SW 1271 (cell line): ENCODE measurements at regions not wholly inside any gene's neighbourhood (a gene's known extent, or its start where the extent isn't known, plus 50 kb on each side); places are given as distances from the start of the nearest gene placed in this dataset.
"Not testable (repeated sequence)": the region's sequence is repeated elsewhere in the genome, so short reads cannot be mapped to it uniquely, and the experiment has no call there.

Experiments used
- DNase-seq, 2 experiments: peaks; one replicate each; lab custom pipeline; 2025; lab: John Stamatoyannopoulos, UW

DNA sequence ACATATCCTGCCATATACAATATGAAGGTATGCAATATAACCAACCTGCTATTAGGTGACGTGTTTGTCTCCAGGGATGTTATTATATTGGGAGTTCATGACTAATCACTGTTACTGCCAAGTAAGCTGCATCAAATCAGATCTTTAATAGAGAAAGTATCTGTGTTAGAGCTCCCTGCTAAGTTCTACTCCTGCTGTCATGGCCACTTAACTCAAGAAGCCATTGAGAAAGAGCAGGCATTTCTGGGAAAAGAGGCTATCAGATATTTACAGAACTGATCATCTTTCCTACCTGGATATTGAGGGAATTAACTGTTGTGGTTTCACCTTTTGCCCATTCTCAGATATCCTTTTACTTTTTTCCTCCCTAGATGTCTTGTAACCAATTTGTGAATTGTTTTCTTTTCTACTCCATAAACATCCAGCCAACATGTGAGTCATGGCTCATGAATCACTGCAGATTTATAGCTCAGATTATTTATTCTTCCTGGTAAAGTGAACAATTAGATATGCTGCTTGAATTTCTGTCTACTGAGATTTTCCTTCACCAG is 634.8 kb upstream of the FAM174A start:
- peak; percentile 10 to 76 for DNase-seq

DNA sequence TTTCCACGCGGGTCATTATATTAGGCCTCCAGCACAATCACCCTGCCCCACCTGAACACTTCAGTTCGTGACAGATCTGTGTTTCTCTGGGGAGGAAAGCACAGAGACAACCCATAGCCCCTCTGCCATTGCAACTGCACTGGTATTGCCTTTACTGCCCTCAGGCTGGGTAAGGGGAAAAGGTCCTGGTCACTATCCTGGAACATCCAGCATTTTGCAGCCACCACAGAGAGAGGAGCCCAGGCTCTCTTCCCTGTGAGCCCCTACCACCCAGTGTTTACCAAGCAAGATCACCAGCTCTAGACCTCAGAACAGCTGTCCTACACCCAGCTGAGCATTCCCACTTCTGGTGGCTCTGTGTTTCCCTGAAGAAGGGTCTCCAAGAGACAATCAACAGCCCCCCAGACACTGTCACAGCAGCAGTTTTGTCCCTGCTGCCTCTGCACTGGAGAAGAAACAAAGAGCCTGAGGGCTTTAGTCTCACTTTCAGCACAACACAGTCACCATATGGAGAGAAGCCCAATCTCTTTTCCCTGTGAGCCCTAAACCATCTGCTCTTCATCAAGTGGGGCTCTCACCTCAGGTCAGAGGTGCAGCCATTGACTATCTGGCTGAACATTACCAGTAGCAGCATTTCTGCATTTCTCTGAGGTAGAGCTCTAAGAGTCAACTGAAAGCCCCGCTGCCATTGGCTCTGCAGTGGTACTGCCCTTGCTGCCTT is 655.2 kb upstream of the FAM174A start:
- DNase-seq: no peak

DNA sequence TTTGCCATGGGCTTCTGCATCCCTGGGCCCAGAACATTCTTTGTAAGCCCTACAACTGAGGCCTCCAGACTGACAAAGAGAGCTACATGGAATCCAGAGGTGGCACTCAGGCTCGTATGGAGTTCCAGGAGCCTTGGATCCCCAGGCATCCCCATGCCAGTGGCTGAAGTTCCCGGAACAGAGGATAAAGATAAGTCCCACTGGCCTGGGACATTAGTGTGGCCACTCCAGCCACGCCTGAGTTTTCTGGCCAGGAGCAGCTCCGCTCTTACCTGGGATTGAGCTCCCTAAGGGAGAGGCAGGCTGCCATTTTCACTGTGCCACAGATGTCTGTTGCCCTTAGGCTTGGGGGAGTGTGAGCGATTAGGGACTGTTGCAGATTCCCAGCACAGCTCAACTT is 656.3 kb upstream of the FAM174A start:
- no peak for DNase-seq

DNA sequence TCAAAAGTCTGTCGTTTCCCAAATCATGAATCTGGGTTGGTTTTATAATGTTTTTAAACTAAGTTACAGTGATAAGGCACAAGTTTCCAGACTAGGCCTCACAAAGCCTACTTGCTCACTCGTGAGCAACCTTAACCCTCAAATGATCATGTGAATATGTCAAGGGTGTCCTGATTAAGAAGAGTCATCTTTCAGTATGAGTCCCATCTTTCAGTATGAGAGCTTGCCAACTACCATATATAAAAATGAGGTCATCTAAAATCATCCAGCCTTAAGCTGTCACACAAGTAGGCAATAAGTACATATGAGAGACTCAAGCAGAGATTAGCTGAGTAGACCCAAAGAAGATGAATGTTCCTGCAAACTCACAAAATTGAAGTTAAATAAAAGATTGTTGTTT is 668.4 kb upstream of the FAM174A start:
- DNase-seq: no peak

DNA sequence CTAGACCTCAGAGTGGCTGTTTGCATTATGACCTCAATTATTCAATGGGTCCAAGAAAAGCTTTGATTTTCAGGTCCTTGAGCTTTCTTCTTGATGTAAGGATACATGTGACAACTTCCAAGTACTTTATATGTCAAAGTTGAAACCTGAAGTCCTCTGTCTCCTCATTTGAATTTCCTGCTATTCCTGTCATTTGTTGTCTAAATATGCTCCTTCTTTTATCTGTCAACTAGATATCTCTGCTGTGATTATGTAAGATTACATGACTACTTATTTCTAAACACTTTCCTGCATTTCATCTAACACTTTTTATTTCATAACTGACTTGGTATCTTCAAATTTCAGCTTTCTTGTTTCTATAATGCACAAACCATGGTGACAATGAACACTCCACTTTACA is 670.0 kb upstream of the FAM174A start:
- no peak for DNase-seq

DNA sequence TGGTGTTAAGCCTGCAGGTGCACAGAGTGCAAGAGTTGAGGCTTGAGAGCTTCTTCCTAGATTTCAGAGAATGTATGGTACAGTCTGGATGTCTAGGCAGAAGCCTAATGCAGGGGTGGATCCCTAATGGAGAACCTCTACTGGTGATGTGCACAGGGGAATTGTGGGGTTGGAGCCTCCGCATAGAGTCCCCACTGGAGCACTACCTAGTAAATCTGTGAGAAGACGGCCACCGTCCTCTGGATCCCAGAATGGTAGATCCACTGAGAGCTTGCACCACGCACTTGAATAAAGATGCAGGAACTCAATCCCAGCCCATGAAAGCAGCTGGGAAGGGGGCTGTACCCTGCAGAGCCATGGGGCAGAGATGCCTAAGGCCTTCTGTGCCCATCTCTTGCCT is 699.4 kb upstream of the FAM174A start:
- no peak for DNase-seq

DNA sequence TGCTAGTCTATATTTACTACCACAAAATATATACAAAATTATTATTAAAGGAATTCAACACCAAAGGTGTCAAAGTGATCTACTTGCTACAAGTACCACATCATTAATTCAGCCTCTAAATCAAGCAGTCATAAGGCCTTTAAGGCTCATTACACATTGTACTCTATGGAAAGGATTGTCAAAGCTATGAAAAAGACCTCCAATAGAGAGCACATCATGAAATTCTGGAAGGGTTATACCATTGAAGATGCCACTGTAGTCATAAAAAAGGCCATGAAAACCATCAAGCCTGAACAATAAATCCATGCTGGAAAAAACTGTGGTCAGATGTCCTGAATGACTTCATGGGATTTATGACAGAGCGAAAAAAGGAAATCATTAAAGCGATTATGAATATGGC is 708.0 kb upstream of the FAM174A start:
- DNase-seq: no peak

DNA sequence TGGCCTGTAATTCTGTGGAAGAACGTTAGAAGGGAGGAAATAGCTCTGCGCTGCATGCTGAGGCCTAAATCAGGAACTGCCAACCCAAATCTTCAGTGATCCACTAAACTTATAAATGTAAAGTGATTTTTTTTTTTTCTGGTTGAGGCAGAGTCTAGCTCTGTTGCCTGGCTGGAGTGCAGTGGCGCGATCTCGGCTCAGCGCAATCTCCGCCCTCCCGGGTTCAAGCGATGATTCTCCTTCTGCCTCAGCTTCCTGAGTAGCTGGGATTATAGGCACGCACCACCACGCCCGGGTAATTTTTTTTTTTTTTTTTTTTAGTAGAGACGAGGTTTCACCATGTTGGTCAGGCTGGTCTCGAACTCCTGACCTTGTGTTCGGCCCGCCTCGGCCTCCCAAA is 717.4 kb upstream of the FAM174A start:
- DNase-seq: no peak

DNA sequence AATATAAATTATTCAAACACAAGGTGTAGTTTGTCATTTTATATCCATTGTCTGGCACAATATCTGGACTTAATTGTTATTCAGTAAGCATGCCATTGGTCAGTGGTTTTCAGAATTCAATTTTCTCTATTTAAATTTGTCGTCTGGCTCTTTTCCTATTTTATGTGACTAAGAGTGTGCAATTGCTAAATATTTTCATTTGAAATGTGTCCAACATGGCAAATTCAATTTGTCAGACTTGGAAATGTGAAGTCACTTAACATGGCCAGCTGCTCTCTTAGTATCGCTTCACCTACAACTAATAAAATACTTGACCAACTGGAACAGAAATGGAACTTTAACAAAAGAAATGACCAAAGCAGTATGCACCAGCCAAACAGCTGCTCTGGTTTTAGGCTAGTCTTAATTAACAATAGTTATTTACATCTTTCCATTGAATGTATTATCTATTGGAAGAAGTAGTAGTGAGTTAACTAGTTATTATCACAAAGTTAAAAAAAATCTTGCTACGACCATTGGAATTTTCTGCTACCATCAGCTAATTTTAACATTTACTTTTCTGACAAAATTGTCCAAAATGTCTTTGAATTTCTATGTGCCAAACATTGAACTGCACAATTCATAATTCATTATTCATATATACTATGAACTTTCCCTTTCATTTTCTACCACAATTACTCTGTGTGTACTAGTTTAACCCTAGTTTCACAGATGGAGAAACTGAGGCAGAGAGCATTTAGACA is 720.7 kb upstream of the FAM174A start:
- no peak for DNase-seq

DNA sequence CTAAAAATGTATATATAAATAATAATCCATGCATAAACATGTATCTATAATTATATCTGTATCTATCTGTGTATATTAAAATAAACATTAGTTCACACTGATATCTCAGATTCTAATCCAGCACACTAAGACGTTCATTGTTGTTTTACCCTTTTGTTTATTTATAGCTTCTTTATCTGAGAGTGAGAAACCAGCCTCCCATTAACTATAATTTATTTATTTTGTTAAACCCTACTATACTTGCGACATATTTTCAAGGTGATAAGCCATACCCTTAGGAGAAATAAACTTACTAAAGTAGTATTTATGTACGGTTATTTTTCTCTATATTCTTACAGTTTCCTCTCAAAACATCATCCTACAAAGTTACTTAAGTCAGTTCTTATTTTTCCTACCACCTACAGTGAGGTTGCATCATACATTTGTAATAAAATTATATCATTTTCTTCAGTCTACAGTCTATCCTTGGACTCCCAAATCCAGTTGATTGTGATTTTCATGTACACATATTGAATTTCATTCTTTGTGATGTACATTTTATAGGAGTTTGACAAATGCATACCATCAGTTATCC is 726.4 kb upstream of the FAM174A start:
- DNase-seq: no peak

DNA sequence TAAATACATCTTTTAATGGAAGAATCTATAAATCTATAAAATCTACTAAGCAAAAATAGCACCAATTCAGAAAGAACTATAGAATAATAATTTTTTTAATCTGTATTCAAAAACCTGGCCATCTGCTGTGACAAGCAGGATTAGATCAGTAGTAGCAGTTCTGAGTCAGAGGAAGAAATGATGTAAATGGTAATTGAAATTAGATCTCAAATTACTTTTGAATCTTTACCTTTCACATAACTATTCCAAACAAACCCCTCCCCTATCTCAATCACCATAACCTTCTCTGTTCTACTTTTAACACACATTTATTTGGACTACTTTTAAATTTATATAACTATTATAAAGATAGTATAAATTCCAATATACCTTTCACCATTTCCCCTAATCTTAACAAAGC is 727.8 kb upstream of the FAM174A start:
- no peak for DNase-seq

DNA sequence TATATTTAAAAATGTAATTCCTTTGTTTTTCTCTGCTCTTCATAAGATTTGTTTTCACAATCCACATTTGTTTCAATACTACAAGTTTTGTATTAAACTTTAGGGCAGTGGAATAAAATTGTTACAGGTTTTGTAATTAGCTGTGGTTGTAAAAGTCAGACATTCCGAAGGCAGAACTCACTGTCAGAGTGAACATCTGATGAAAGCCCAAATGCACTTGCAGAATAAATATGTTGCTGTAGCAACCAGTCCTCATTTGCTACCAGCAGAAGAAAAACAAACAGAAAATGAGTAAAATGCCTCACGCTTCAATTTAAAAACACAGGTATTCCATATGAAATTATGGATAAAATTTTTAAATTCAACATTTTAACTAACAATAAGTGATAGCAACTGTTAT is 740.1 kb upstream of the FAM174A start:
- DNase-seq: no peak

DNA sequence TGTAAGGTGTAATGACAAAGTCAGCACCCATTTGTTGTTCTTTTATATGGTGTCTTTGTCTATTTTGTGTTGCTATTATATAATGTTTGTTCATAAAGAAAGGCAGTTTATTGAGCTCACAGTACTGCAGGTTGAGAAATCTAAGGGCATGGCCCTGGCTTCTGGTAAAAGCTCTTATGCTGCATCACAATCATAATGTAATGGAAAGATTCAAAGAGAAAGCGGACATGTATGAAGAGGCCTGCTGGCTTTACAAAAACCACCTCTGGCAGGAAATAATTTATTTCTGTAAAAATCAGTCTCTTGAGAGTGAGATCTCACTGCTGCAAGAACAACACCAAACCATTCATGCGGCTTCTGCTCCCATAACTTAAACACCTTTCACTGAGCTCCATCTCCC is 746.7 kb upstream of the FAM174A start:
- DNase-seq: no peak

DNA sequence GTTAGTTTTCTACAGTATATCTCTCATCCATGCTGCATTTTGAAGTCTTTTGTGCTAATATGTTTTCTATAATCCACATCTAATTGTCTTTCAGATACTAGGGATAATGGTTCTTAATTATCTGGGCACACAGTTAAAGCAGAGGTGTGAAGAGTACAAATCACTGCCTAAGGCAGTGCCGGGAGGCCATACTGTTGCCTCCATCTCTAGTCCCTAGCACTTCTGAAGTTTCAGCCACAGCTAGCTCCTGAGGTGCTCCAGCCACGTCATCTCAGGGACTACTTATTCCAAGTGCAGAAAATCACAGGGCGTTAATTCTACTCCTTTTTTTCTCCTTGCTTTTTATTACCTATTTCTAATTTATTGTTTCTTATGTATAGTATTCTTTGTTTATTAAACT is 760.0 kb upstream of the FAM174A start:
- DNase-seq: no peak

DNA sequence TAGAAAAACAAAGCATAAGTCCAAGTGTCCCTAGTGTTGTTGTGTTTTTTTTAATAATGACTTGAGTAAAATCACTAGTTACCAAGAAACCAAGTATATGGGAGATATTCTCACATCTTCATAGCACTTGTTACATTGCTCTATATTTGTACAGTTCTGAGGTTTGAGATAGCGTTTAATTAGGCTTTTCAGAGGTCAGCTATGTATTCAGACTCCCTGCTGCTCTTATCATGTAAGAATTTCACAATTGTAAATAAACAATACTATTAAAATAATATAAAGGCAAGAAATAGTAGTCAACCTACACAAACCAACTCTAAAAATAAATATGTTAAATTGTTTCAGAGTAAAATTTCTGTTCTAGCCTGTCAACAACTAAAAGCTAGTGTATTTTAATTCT is 761.9 kb upstream of the FAM174A start:
- DNase-seq: no peak

DNA sequence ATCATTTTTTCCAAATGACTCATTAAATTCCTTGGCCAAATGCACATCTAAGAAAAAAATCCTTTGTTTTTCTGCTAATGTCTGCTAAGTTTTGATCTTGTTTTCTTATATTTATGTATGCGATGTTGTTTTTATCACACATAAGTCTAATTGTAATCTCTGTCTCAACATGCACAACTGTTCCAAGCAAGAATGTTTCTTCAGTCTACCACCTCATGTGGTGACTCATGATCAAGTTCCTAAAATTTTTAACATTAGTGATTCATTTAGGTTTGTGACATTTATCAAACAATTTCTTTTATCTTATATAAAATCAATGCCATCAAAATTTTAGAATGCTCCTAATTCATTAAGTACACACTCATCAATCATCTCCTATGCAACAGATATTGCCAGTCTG is 763.9 kb upstream of the FAM174A start:
- no peak for DNase-seq

DNA sequence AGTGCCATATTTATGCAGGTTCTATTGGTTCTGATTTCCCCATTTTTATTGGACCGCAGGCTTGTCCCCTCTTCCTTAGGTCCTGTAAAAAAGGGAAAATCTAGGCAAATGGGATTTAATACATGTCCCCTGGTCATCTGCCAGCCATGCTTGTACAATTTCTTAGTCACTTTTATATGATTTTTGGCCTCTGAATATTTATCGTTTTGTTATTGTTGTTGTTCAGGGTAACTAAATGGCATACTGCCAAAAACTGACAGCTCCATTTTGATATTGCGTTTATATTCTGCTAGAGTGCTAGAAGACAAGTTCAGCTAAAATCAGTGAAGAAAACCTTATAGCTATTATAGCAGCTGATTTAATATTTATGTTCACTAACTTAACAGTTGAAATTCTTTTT is 770.2 kb upstream of the FAM174A start:
- DNase-seq: no peak

DNA sequence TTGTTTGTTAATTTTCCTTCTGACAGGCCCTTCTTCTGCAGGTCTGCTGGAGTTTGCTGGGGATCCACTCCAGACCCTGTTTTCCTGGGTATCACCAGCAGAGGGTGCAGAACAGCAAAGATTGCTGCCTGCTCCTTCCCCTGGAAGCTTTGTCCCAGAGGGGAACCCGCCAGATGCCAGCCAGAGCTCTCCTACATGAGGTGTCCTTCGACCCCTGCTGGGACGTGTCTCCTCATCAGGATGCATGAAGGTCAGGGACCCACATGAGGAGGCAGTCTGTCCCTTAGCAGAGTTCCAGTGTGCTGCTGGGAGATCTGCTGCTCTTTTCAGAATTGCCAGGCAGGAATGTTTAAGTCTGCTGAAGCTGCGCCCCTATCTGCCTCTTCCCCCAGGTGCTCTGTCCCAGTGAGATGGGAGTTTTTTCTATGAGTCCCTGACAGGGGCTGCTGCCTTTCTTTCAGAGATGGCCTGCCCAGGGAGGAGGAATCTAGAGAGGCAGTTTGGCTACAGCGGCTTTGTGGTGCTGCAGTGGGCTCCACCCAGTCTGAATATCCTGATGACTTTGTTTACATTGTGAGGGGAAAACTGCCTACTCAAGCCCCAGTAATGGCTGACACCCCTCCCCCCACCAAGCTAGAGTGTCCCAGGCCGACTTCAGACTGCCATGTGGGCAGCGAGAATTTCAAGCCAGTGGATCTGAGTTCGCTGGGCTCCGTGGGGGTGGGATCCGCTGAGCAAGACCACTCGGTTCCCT is 772.0 kb upstream of the FAM174A start:
- DNase-seq: no peak

DNA sequence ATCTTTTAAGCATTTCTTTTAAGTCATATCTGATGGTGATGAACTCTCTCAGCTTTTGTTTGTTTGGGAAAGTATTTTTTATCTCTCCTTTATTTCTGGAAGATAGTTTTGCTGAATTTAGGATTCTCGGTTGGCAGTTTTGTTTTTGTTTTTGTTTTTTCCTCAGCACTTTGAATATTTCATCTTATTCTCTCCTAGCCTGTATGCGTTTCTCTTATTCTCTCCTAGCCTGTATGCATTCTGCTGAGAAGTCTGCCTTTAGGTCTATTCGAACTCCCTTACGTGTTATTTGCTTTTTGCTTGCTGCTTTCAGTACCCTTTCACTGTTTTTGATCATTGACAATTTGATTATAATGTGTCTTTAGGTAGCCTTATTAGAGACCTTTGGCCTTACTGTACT is 787.8 kb upstream of the FAM174A start:
- DNase-seq: no peak

DNA sequence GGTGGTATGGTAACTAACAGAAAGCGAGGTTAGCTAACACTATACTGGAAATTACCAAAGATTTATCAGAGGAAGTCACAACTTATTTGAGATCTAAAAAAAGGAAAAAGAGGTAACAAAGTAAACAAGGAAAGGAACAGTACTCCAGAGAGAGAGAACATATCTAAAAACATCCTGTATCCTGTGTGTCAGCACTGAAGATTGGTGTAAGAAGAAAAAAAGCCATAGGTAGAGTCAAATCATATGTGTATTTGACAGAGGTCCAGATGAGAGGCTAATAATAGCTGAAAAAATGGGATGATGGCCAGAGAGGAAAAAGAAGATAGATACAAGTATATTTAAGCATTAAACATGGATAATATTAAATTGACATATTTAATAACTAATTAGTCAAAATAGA is 802.0 kb upstream of the FAM174A start:
- not testable (repeated sequence) for DNase-seq

DNA sequence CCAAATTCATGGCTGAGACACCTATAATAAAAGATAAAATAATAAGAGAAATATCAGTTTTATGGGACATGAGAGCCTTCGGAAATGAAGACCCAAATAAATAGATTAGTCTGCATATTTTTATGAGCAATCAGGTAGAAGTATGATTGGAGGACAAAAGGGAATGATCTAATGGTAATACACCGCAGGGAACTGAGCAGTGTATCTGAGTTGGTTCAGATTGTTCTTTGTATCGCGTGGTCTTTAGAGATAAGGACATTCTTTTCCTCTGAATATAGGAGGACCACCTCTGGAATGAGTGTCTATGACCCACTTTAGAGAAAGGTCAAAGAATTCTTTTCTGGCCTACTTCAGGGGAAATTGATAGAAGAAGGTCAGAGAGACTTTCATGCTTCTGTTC is 801.8 kb upstream of the CHD1 start:
- DNase-seq: not testable (repeated sequence)

DNA sequence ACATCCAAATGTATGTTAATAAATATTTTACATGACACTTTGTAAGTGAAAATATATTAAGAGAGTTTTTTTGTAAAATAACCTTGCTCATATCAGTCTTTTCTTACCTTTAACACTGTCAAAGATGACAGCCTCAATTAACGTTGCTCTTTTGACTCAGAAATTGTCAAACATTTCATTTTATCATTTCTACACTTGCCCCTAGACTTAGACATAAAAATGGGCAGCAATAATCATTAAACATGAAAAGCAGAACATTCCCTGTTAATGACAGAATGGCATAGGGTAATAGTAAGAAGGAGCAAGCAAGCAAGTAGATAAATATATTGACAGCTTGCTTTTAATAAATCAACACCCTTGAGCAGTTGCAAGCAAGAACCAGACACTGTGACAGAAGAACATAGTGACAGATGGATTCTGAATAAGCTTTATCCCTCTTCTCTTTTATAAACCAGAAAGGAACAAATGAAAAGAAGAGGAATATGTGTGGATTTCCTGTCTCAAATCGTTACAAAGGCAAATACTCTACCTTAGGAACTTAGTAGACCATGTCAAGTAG is 796.0 kb upstream of the CHD1 start:
- no peak for DNase-seq
